IMR-90 (cell line): ENCODE measurements at regions not wholly inside any gene's neighbourhood (a gene's known extent, or its start where the extent isn't known, plus 50 kb on each side); places are given as distances from the start of the nearest gene placed in this dataset.

ENCODE experiments used
- CEBPB ChIP-seq: IDR thresholded peaks from 2 replicates; pipeline ENCODE4 v1.6.1; 2012; ENCODE audit warnings: low read depth, low read length, improper control_type of control experiment
- CHD1 ChIP-seq: IDR thresholded peaks from 2 replicates; pipeline ENCODE4 v1.6.1; 2012; ENCODE audit warnings: low read depth, low read length, improper control_type of control experiment
- CTCF ChIP-seq: conservative IDR thresholded peaks from 2 replicates; pipeline ENCODE4 v1.5.1; 2012; ENCODE audit warnings: mild to moderate bottlenecking, low read depth, low read length, improper control_type of control experiment
- ELK1 ChIP-seq: fragments of 150-350 bp; IDR thresholded peaks from 2 replicates; pipeline ENCODE4 v1.6.1; 2016; ENCODE audit warnings: low read depth, mild to moderate bottlenecking, low read length, moderate library complexity, borderline replicate concordance
- FOS ChIP-seq: fragments of 150-350 bp; IDR thresholded peaks from 2 replicates; pipeline ENCODE4 v1.6.1; 2016; ENCODE audit warnings: low read depth, low read length
- MAFK ChIP-seq: IDR thresholded peaks from 2 replicates; pipeline ENCODE4 v1.6.1; 2012; ENCODE audit warnings: low read depth, low read length, improper control_type of control experiment
- MXI1 ChIP-seq: IDR thresholded peaks from 2 replicates; pipeline ENCODE4 v1.6.1; 2012; ENCODE audit warnings: low read depth, mild to moderate bottlenecking, low read length, moderate library complexity, borderline replicate concordance
- NFE2L2 ChIP-seq: fragments of 150-350 bp; IDR thresholded peaks from 2 replicates; pipeline ENCODE4 v1.6.1; 2016; ENCODE audit warnings: low read depth, mild to moderate bottlenecking, low read length
- POLR2A ChIP-seq: IDR thresholded peaks from 2 replicates; pipeline ENCODE4 v1.6.1; 2012; ENCODE audit warnings: mild to moderate bottlenecking, low read depth, low read length
- RAD21 ChIP-seq: IDR thresholded peaks from 2 replicates; pipeline ENCODE4 v1.6.1; 2012; ENCODE audit warnings: low read length, improper control_type of control experiment
- RCOR1 ChIP-seq: IDR thresholded peaks from 2 replicates; pipeline ENCODE4 v1.6.1; 2012; ENCODE audit warnings: mild to moderate bottlenecking, low read length, improper control_type of control experiment; ENCODE audit not compliant: insufficient replicate concordance
- RFX5 ChIP-seq: IDR thresholded peaks from 2 replicates; pipeline ENCODE4 v1.8.0; 2012; ENCODE audit warnings: low read depth, mild to moderate bottlenecking, low read length, moderate library complexity
- SMC3 ChIP-seq: fragments of 150-350 bp; IDR thresholded peaks from 2 replicates; pipeline ENCODE4 v1.6.1; 2016; ENCODE audit warnings: low read depth, mild to moderate bottlenecking, antibody characterized with exemption, low read length, moderate library complexity
- USF2 ChIP-seq: fragments of 150-350 bp; IDR thresholded peaks from 2 replicates; pipeline ENCODE4 v1.6.1; 2017; ENCODE audit warnings: mild to moderate bottlenecking, antibody characterized with exemption, low read length, low read depth

- no peak for TF ChIP-seq CTCF
- no peak for TF ChIP-seq CHD1
- no peak for TF ChIP-seq POLR2A
- TF ChIP-seq RAD21: no peak
- TF ChIP-seq FOS: no peak
- no peak for TF ChIP-seq MXI1
- no peak for TF ChIP-seq CEBPB
- TF ChIP-seq ELK1: no peak
- TF ChIP-seq RCOR1: no peak
- no peak for TF ChIP-seq RFX5
- no peak for TF ChIP-seq USF2
- no peak for TF ChIP-seq SMC3
- no peak for TF ChIP-seq NFE2L2
- TF ChIP-seq MAFK: no peak
Measured at GRCh38 chr21:27209546-27209945, 242.7 kb upstream of the ADAMTS5 start.
